ENCODE measurements at regions not wholly inside any gene's neighbourhood (a gene's known extent, or its start where the extent isn't known, plus 50 kb on each side); places are given as distances from the start of the nearest gene placed in this dataset.

GRCh38 chr2:176856683-176857082 is 355.9 kb upstream of the HNRNPA3 start:
- no peak for TF ChIP-seq GATA2 (IDR thresholded peaks at IDR 0.05; ENCODE audit: low read depth, low read length)
- no peak for TF ChIP-seq GATA3 (IDR thresholded peaks at IDR 0.05; ENCODE audit: low read depth, low read length)

- no peak for TF ChIP-seq GATA2 (IDR thresholded peaks at IDR 0.05; ENCODE audit: low read depth, low read length)
- no peak for TF ChIP-seq GATA3 (IDR thresholded peaks at IDR 0.05; ENCODE audit: low read depth, low read length)
Measured at GRCh38 chr2:176865336-176865735, 347.3 kb upstream of the HNRNPA3 start.

- no peak for TF ChIP-seq GATA3 (IDR thresholded peaks at IDR 0.05; ENCODE audit: low read depth, low read length)
Measured at GRCh38 chr2:176872406-176872805, 340.2 kb upstream of the HNRNPA3 start.

GRCh38 chr2:176873403-176873802 is 339.2 kb upstream of the HNRNPA3 start:
- no peak for TF ChIP-seq GATA3 (IDR thresholded peaks at IDR 0.05; ENCODE audit: low read depth, low read length)
- TF ChIP-seq GATA2 (IDR thresholded peaks at IDR 0.05; ENCODE audit: low read depth, low read length) = no peak

- TF ChIP-seq GATA2 (IDR thresholded peaks at IDR 0.05; ENCODE audit: low read depth, low read length) = no peak
- no peak for TF ChIP-seq GATA3 (IDR thresholded peaks at IDR 0.05; ENCODE audit: low read depth, low read length)
Measured at GRCh38 chr2:176876493-176877103, 336.0 kb upstream of the HNRNPA3 start.

- TF ChIP-seq GATA3 (IDR thresholded peaks at IDR 0.05; ENCODE audit: low read depth, low read length) (no peak), GATA2 (IDR thresholded peaks at IDR 0.05; ENCODE audit: low read depth, low read length) (no peak)
Measured at GRCh38 chr2:176879426-176879995, 333.1 kb upstream of the HNRNPA3 start.

GRCh38 chr2:176885001-176885643 is 327.5 kb upstream of the HNRNPA3 start:
- TF ChIP-seq GATA3 (IDR thresholded peaks at IDR 0.05; ENCODE audit: low read depth, low read length) = no peak
- no peak for TF ChIP-seq GATA2 (IDR thresholded peaks at IDR 0.05; ENCODE audit: low read depth, low read length)

- TF ChIP-seq GATA2 (IDR thresholded peaks at IDR 0.05; ENCODE audit: low read depth, low read length) (no peak), GATA3 (IDR thresholded peaks at IDR 0.05; ENCODE audit: low read depth, low read length) (no peak)
Measured at GRCh38 chr2:176885661-176886060, 326.9 kb upstream of the HNRNPA3 start.

GRCh38 chr2:176891105-176891504 is 321.5 kb upstream of the HNRNPA3 start:
- TF ChIP-seq GATA3 (IDR thresholded peaks at IDR 0.05; ENCODE audit: low read depth, low read length) (no peak), GATA2 (IDR thresholded peaks at IDR 0.05; ENCODE audit: low read depth, low read length) (no peak)

GRCh38 chr2:176891857-176892256 is 320.7 kb upstream of the HNRNPA3 start:
- TF ChIP-seq GATA3 (IDR thresholded peaks at IDR 0.05; ENCODE audit: low read depth, low read length) (no peak), GATA2 (IDR thresholded peaks at IDR 0.05; ENCODE audit: low read depth, low read length) (no peak)

- TF ChIP-seq GATA2 (IDR thresholded peaks at IDR 0.05; ENCODE audit: low read depth, low read length) = no peak
- TF ChIP-seq GATA3 (IDR thresholded peaks at IDR 0.05; ENCODE audit: low read depth, low read length) = no peak
Measured at GRCh38 chr2:176892676-176893226, 319.8 kb upstream of the HNRNPA3 start.

GRCh38 chr2:176895158-176895557 is 317.4 kb upstream of the HNRNPA3 start:
- TF ChIP-seq GATA3 (IDR thresholded peaks at IDR 0.05; ENCODE audit: low read depth, low read length) = no peak
- TF ChIP-seq GATA2 (IDR thresholded peaks at IDR 0.05; ENCODE audit: low read depth, low read length) = no peak

- TF ChIP-seq GATA3 (IDR thresholded peaks at IDR 0.05; ENCODE audit: low read depth, low read length) (no peak), GATA2 (IDR thresholded peaks at IDR 0.05; ENCODE audit: low read depth, low read length) (no peak)
Measured at GRCh38 chr2:176902454-176902853, 310.1 kb upstream of the HNRNPA3 start.

- no peak for TF ChIP-seq GATA2 (IDR thresholded peaks at IDR 0.05; ENCODE audit: low read depth, low read length)
Measured at GRCh38 chr2:176907341-176907740, 305.3 kb upstream of the HNRNPA3 start.

- no peak for TF ChIP-seq GATA3 (IDR thresholded peaks at IDR 0.05; ENCODE audit: low read depth, low read length)
- no peak for TF ChIP-seq GATA2 (IDR thresholded peaks at IDR 0.05; ENCODE audit: low read depth, low read length)
Measured at GRCh38 chr2:176910828-176911227, 301.8 kb upstream of the HNRNPA3 start.

Data from SH-SY5Y (cell line).